Smooth muscle cell (in vitro differentiated cells): ENCODE measurements at regions not wholly inside any gene's neighbourhood (a gene's known extent, or its start where the extent isn't known, plus 50 kb on each side); places are given as distances from the start of the nearest gene placed in this dataset.

Experiments
- DNase-seq: peaks from one replicate; lab custom pipeline; 2025; ENCODE audit not compliant: unreplicated experiment; lab: John Stamatoyannopoulos, UW
- H2AFZ ChIP-seq: fragments of 200-600 bp; sonication (generic); 2 replicates; pipeline ENCODE4 v1.6.0; 2016; ENCODE audit warnings: antibody characterized with exemption, low read depth, mild to moderate bottlenecking
- H3F3A ChIP-seq: fragments of 200-600 bp; sonication (generic); 2 replicates; pipeline ENCODE4 v1.6.0; 2017; ENCODE audit warnings: antibody characterized with exemption, low read depth
- H3K27ac ChIP-seq: fragments of 200-600 bp; sonication (generic); 2 replicates; pipeline ENCODE4 v1.5.1; 2016; ENCODE audit warnings: low read depth, mild to moderate bottlenecking
- H3K27me3 ChIP-seq: fragments of 200-600 bp; sonication (generic); 2 replicates; pipeline ENCODE4 v1.6.1; 2016; ENCODE audit warnings: low read depth, mild to moderate bottlenecking
- H3K36me3 ChIP-seq: fragments of 200-600 bp; sonication (generic); 2 replicates; pipeline ENCODE4 v1.5.1; 2016; ENCODE audit warnings: low read depth
- H3K4me1 ChIP-seq: fragments of 200-600 bp; sonication (generic); 2 replicates; pipeline ENCODE4 v1.5.1; 2016; ENCODE audit warnings: low read depth
- H3K4me2 ChIP-seq: fragments of 200-600 bp; sonication (generic); 2 replicates; pipeline ENCODE4 v1.6.0; 2016; ENCODE audit warnings: mild to moderate bottlenecking
- H3K4me3 ChIP-seq: fragments of 200-600 bp; sonication (generic); 2 replicates; pipeline ENCODE4 v1.5.1; 2016; ENCODE audit warnings: mild to moderate bottlenecking
- H3K79me2 ChIP-seq: fragments of 200-600 bp; sonication (generic); 2 replicates; pipeline ENCODE4 v1.6.0; 2016; ENCODE audit warnings: low read depth, mild to moderate bottlenecking
- H3K9ac ChIP-seq: fragments of 200-600 bp; sonication (generic); 2 replicates; pipeline ENCODE4 v1.6.0; 2016; ENCODE audit warnings: low read depth
- H3K9me3 ChIP-seq: fragments of 200-600 bp; sonication (generic); replicated peaks from 2 replicates; pipeline ENCODE4 v1.5.1; 2016; ENCODE audit warnings: low read depth
- H4K20me1 ChIP-seq: fragments of 200-600 bp; sonication (generic); 2 replicates; pipeline ENCODE4 v1.6.0; 2016; ENCODE audit warnings: low read depth
- WGBS: methylation state at CpG from one replicate; pipeline ENCODE4 v1.1.7; 2016; ENCODE audit warnings: low lambda C conversion rate; 5-methylcytosine and 5-hydroxymethylcytosine counted together
- TF ChIP-seq, protein P1 (sequence below): fragments of 200-600 bp; sonication (generic); IDR thresholded peaks from 2 replicates; pipeline ENCODE4 v1.5.1; 2017; ENCODE audit warnings: borderline replicate concordance, mild to moderate bottlenecking, antibody characterized with exemption; ENCODE audit not compliant: insufficient read depth, poor library complexity, severe bottlenecking

DNA sequence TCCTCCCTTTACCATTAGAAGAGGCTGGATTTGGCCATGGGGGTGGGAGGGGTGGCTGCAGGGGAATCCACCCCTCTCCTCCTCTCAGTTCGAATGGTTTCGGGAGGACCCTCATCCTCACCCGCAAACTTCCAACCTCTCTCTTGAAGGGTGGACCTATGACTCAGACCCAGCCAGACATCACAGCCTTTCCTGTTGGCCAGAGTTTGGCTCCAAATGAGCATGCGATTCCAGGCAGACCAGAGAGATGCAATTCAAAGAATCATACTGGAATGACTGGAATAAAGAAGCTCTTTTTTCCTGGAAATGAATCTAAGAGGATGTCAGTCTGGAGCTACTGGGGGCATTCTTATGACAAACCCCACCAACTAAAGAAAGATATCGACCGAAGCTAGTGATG, 516.7 kb upstream of the MDFIC2 start:
- Histone ChIP-seq H3K36me3 (no peaks in the 10 kb centered on the region), H3F3A (peaks cover 11% of the 10 kb centered on the region), H3K27ac (peak overlapping the region; percentile 80), H3K4me2 (peak overlapping the region; percentile 66), H3K4me1 (peaks cover 3% of the 10 kb centered on the region), H3K79me2 (no peaks in the 10 kb centered on the region), H3K9ac (no peak overlapping the region), H3K4me3 (no peak overlapping the region), H3K27me3 (no peaks in the 10 kb centered on the region), H3K9me3 (no peaks in the 10 kb centered on the region), H2AFZ (peak overlapping the region; percentile 28), H4K20me1 (no peaks in the 10 kb centered on the region)
- 43% methylated on average over 6 of the region's 6 CpGs for WGBS
- TF ChIP-seq, protein P1, sequence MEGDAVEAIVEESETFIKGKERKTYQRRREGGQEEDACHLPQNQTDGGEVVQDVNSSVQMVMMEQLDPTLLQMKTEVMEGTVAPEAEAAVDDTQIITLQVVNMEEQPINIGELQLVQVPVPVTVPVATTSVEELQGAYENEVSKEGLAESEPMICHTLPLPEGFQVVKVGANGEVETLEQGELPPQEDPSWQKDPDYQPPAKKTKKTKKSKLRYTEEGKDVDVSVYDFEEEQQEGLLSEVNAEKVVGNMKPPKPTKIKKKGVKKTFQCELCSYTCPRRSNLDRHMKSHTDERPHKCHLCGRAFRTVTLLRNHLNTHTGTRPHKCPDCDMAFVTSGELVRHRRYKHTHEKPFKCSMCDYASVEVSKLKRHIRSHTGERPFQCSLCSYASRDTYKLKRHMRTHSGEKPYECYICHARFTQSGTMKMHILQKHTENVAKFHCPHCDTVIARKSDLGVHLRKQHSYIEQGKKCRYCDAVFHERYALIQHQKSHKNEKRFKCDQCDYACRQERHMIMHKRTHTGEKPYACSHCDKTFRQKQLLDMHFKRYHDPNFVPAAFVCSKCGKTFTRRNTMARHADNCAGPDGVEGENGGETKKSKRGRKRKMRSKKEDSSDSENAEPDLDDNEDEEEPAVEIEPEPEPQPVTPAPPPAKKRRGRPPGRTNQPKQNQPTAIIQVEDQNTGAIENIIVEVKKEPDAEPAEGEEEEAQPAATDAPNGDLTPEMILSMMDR: no peak
- no peak for DNase-seq

DNA sequence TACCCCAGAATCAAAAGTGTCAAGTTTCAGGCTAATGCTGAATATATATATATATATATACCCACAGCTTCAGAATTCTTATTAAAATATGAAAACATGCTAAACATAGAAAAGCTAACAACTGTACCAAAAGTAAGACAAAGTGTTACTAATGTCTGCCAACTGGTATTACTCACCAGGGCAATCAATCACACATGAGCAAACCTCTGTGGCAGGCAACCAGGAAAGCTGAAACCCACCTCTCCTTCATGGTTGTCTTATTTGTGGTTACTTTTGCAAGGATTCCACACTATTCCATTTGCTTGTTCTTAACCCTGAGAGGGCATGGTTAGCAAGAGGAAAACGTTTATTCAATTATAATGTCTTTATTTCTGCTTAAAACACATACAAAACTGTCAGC, 512.3 kb upstream of the MDFIC2 start:
- Histone ChIP-seq H3K36me3 (no peaks in the 10 kb centered on the region), H3K4me1 (peaks cover 6% of the 10 kb centered on the region), H3K27me3 (no peaks in the 10 kb centered on the region), H3K4me3 (no peak overlapping the region), H3K9me3 (no peaks in the 10 kb centered on the region), H2AFZ (no peak overlapping the region), H3K9ac (no peak overlapping the region), H3F3A (no peaks in the 10 kb centered on the region), H3K79me2 (no peaks in the 10 kb centered on the region), H3K4me2 (no peak overlapping the region), H3K27ac (no peak overlapping the region), H4K20me1 (no peaks in the 10 kb centered on the region)
- WGBS: 36% methylated on average over 1 of the region's 1 CpG
- TF ChIP-seq, protein P1: no peak
- DNase-seq: no peak

DNA sequence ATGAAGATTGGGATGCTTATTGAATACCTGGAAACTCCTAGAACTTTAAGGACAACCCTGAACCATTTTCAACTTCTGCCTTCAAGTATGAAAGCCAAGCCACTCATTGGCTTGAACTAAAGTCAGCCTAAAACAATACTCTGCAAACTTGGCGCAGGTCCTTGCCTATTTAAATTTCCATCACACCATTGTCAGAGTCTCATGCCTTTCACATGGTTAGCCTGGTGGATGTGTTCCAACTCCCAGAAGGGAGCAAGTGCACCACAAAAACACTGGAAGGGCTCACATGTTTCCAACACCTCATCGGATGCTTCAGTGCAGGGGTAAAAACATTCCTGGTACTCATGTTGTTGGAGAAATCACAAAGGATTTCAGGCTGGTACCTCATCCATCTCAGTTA, 511.6 kb upstream of the MDFIC2 start:
- Histone ChIP-seq H3K27ac (no peak overlapping the region), H4K20me1 (no peaks in the 10 kb centered on the region), H3K4me2 (no peak overlapping the region), H3K9ac (no peak overlapping the region), H3F3A (no peaks in the 10 kb centered on the region), H2AFZ (no peak overlapping the region), H3K79me2 (no peaks in the 10 kb centered on the region), H3K4me3 (no peak overlapping the region), H3K27me3 (no peaks in the 10 kb centered on the region), H3K9me3 (no peaks in the 10 kb centered on the region), H3K4me1 (peaks cover 6% of the 10 kb centered on the region), H3K36me3 (no peaks in the 10 kb centered on the region)
- TF ChIP-seq, protein P1: no peak
- WGBS: 100% methylated on average over 2 of the region's 2 CpGs
- no peak for DNase-seq

DNA sequence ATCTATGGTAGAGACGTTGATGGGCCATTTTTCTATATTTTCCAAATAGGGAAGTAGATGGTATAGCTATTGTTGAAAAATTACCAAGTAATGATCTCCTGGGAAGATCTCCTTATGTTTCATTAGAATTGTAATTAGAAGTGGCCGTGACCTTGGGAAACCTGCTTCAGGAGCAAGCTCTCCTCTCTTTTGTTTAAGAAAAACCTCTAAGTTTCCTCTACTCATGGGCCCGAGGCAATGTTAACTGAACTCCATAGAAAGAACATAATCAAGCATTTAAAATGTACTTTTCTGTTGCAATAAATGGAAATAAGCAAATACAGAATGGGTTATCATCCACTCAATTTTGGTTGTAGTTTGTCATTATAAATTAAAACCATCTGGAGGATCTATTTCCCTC, 511.2 kb upstream of the MDFIC2 start:
- Histone ChIP-seq H3K79me2 (no peaks in the 10 kb centered on the region), H4K20me1 (no peaks in the 10 kb centered on the region)
- 78% methylated on average over 3 of the region's 3 CpGs for WGBS

More for the DNA sequence above, 511.2 kb upstream of the MDFIC2 start:
- Histone ChIP-seq H3K27me3 (no peaks in the 10 kb centered on the region), H3K27ac (no peak overlapping the region), H3F3A (no peaks in the 10 kb centered on the region), H3K4me1 (peaks cover 6% of the 10 kb centered on the region), H2AFZ (no peak overlapping the region), H3K4me2 (no peak overlapping the region), H3K9me3 (no peaks in the 10 kb centered on the region), H3K9ac (no peak overlapping the region), H3K4me3 (no peak overlapping the region), H3K36me3 (no peaks in the 10 kb centered on the region)
- no peak for DNase-seq
- TF ChIP-seq, protein P1: no peak
